ENCODE measurements at regions not wholly inside any gene's neighbourhood (a gene's known extent, or its start where the extent isn't known, plus 50 kb on each side); places are given as distances from the start of the nearest gene placed in this dataset.

DNA sequence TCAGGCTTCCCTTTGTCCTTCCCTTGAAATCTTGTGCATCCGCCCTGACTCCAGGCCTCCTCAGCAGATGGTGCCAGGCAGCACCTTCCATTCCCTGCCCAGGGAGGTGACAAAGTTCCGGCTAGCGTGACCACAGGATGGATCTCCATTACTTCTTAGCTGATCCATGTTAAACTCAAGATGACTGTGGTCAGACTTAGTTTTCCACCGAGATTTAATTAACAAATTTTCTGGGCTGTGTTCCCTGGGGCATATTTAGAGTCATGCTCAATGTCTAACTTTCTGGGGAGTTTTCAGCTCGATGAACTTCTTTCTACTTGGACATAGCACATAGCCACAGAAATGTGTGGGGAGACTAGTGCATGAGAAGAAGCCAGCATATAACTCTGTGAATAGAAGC is 215.1 kb upstream of the SFRP2 start:
- TF ChIP-seq, protein P1, sequence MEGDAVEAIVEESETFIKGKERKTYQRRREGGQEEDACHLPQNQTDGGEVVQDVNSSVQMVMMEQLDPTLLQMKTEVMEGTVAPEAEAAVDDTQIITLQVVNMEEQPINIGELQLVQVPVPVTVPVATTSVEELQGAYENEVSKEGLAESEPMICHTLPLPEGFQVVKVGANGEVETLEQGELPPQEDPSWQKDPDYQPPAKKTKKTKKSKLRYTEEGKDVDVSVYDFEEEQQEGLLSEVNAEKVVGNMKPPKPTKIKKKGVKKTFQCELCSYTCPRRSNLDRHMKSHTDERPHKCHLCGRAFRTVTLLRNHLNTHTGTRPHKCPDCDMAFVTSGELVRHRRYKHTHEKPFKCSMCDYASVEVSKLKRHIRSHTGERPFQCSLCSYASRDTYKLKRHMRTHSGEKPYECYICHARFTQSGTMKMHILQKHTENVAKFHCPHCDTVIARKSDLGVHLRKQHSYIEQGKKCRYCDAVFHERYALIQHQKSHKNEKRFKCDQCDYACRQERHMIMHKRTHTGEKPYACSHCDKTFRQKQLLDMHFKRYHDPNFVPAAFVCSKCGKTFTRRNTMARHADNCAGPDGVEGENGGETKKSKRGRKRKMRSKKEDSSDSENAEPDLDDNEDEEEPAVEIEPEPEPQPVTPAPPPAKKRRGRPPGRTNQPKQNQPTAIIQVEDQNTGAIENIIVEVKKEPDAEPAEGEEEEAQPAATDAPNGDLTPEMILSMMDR (conservative IDR thresholded peaks at IDR 0.05 in 1 of 2, IDR thresholded peaks at IDR 0.05 in 1 of 2; ENCODE audit: low read depth in 1 of 2, low read length in 2 of 2), result no peak
- TF ChIP-seq EZH2 (IDR thresholded peaks at IDR 0.05; ENCODE audit: low read length, missing control alignments), result no peak
